Inflammatory macrophage treated with lipopolysaccharide for 1 hour (primary cell): ENCODE measurements at regions not wholly inside any gene's neighbourhood (a gene's known extent, or its start where the extent isn't known, plus 50 kb on each side); places are given as distances from the start of the nearest gene placed in this dataset.
A peak's percentile ranks its signal among the peaks of the same experiment; 100 is the strongest.

Source experiments
- DNase-seq, 2 donors: peaks; one replicate each; pipeline ENCODE4 v3.0.0-alpha.2; 2020 to 2022

GRCh38 chr9:134228649-134229048, 64.3 kb upstream of the RNU6ATAC start:
- no peak for DNase-seq

GRCh38 chr9:134229466-134230091, 65.2 kb upstream of the RNU6ATAC start:
- no peak for DNase-seq

GRCh38 chr9:134230092-134230941, 66.0 kb upstream of the RNU6ATAC start:
- no peak for DNase-seq

- no peak for DNase-seq
These were observed 66.6 kb upstream of the RNU6ATAC start for GRCh38 chr9:134230942-134231325.

- no peak for DNase-seq
These were observed 67.0 kb upstream of the RNU6ATAC start for GRCh38 chr9:134231330-134231745.

GRCh38 chr9:134231767-134232166, 67.4 kb upstream of the RNU6ATAC start:
- no peak for DNase-seq

- DNase-seq: peak; percentile 21 to 31
These were observed 68.7 kb upstream of the RNU6ATAC start for GRCh38 chr9:134233022-134233421.

GRCh38 chr9:134234001-134234660, 69.8 kb upstream of the RNU6ATAC start:
- no peak for DNase-seq

GRCh38 chr9:134234687-134235359, 70.5 kb upstream of the RNU6ATAC start:
- no peak for DNase-seq

- no peak for DNase-seq
These were observed 71.0 kb upstream of the RNU6ATAC start for GRCh38 chr9:134235366-134235765.

GRCh38 chr9:134236001-134236421, 71.6 kb upstream of the RNU6ATAC start:
- DNase-seq: no peak

- DNase-seq: no peak
These were observed 72.7 kb upstream of the RNU6ATAC start for GRCh38 chr9:134236935-134237629.

- DNase-seq: no peak
These were observed 73.4 kb upstream of the RNU6ATAC start for GRCh38 chr9:134237630-134238265.

GRCh38 chr9:134239130-134239903, 75.0 kb upstream of the RNU6ATAC start:
- no peak for DNase-seq

GRCh38 chr9:134239939-134240338, 75.6 kb upstream of the RNU6ATAC start:
- no peak for DNase-seq

- DNase-seq: no peak
These were observed 76.0 kb upstream of the RNU6ATAC start for GRCh38 chr9:134240361-134240760.

- DNase-seq: no peak
These were observed 78.3 kb upstream of the RNU6ATAC start for GRCh38 chr9:134242706-134243105.

- peak; percentile 91 to 95 for DNase-seq
These were observed 79.6 kb upstream of the RNU6ATAC start for GRCh38 chr9:134243778-134244467.

GRCh38 chr9:134245179-134245578, 80.8 kb upstream of the RNU6ATAC start:
- no peak for DNase-seq

GRCh38 chr9:134247918-134248631, 78.2 kb upstream of the RXRA start:
- DNase-seq: no peak
